GM18519 (cell line): ENCODE measurements at regions not wholly inside any gene's neighbourhood (a gene's known extent, or its start where the extent isn't known, plus 50 kb on each side); places are given as distances from the start of the nearest gene placed in this dataset.
A peak's percentile ranks its signal among the peaks of the same experiment; 100 is the strongest.

ENCODE experiments used
- ATAC-seq: cut with Tn5 transposase; IDR thresholded peaks from one replicate; pipeline ENCODE4 v1.9.1; 2021; ENCODE audit warnings: mild to moderate bottlenecking, moderate library complexity; ENCODE audit not compliant: unreplicated experiment, low FRiP score

DNA sequence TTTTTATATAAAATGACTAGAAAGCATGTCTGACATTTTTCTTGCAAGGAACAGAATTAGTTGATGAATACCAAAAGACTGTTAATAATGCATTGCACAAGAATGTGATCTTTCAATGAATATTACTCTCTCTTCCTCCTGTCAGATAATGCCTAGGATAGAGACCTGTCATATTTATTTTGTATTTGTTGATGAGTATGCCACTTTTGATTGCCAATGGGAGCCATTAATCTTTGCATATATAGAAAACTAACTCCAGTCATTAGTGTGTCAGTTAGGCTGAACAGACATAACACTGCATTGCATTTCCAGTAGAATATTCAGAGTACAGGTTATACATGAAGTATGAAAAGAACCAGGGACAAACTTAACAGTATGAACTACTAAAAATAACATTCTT lies 1125.3 kb downstream of the LRFN5 start:
- ATAC-seq, result no peak

DNA sequence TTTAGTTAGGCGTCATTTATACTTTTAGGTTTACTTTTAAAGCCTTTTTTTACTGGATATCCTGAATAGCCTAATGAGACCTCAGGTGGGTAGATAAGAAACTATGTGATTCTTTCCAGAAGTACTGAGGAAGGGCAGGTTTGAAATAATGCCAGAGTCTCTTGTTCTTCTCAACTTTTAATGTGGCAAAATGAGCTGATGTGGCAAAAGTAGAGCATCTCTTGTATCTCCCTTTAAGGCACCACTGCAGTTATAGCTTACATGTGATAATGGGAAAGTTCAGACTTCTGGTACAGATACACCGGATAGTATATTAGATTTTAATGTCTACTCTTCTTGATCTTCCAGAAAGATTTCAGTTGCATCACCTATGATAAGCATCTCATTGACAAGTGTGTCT lies 1124.8 kb downstream of the LRFN5 start:
- no peak for ATAC-seq

DNA sequence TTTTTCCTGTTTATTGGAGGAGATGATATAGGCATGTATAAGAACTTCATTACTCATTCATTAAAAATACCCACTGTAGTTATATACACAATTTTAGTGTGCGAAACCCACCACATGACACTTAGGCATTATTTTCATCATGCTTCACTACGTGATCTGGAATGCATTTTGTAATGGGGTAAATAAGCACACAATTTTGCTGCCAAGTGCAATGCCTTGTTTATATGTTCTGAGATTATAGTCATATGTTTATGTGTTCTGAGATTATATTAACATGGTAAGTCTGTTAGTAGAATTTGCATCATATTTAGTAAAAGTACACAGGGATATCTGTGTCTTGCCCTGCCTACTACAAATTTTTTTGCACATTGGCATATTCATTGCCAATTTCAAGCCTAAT lies 1123.0 kb downstream of the LRFN5 start:
- ATAC-seq, result no peak

DNA sequence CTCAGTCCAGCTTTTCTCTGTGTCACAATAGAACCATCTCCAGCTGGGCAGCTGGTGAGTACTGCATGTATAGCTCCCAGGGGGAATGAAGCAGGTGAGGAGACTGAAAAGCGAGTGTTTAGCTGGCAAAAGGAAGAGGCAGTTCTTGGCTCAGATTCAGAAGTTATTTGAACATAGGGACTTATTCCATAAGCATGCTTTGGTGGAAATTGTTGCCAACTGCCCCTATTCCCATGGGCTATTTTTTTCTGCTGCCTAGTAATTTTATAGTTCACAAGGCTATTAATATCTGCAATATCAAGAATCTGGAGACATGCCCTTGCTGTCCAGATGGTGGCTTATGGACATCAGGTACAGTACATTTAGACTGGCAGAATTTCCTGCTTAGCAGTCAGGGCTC lies 1112.7 kb downstream of the LRFN5 start:
- no peak for ATAC-seq

DNA sequence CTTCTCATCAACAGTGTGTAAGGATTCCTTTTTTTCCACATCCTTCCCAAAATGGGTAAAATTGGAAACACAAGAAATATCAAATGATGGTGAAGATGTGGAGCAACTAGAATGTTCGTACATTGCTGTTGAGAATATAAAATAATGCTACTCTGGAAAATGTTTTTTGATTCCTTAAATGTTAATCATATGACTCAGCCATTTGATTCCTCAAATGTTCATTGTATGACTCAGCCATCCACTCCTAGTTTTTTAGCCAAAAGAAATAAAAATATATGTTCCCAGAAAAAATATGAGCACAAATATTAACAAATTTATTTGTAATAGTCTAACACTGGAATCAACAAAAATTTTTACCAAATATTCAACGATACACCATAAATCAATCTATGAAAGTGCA lies 1108.6 kb downstream of the LRFN5 start:
- ATAC-seq, result no peak

DNA sequence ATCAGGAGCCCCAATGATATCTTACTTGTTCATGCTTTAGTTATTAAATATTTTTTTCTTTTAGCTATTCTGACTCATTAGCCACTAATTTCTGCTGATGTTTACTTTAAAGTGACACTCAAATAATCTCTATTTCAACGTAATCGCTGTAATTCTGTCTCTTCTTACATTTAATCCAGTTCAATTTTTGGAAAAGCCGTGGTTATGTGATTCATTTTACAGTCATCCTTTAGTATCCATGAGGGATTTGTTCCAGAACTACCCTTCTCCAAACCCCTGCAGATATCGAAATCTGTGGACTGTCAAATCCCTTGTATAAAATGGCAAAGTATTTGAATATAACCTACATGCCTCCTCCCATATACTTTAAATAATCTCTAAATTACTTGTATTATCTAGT lies 1103.4 kb downstream of the LRFN5 start:
- no peak for ATAC-seq

DNA sequence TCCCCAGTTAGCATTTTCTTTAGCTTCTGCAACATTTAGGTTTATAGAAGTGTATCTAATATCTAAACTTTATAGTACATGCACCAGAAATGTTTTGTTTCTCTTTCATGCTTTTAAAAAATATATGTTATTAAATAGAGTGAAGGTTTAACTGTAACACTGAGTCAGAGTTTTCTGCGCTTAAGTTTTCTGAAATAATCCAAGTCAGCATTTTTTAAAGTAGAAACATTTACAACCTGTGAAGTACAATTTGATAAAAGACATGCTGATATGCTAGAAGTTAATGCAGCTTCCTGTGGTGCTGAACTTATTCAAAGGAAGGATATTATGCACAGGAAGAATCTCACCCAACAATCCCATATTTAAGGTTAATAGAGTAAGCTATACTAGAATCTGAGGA lies 1096.8 kb downstream of the LRFN5 start:
- ATAC-seq, result no peak

DNA sequence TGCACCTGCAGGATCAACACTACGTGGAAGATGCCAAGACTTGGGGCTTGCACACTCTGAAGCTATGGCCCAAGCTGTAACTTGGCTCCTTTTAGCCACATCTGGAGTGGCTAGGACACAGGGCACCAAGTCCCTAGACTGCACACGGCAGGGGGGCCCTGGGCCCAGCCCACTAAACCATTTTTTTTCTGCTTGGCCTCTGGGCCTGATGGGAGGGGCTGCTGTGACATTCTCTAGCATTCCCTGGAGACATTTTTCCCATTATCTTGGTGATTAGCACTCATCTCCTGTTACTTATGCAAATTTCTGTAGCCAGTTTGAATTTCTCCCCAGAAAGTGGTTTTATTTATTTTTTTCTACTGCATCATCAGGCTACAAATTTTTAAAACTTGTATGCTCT lies 1080.7 kb downstream of the LRFN5 start:
- no peak for ATAC-seq

DNA sequence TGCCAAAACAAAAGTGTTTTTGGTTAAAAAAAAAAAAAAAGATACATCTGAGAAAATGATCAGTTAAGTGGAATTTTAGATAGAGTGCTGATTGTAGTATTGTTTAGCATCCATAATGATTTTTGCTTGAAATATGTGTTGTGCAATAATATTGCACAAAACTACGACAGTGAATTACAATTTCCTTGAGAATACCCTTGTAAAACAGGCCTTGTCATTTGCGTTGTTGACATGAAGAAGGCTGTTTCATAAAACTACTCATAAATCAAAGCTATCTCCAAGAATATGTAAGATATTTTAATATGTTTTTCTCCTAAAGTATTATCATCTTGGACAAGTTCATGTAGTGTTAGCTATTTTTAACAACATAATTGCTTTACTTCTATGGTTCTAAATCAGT lies 1077.0 kb downstream of the LRFN5 start:
- no peak for ATAC-seq

DNA sequence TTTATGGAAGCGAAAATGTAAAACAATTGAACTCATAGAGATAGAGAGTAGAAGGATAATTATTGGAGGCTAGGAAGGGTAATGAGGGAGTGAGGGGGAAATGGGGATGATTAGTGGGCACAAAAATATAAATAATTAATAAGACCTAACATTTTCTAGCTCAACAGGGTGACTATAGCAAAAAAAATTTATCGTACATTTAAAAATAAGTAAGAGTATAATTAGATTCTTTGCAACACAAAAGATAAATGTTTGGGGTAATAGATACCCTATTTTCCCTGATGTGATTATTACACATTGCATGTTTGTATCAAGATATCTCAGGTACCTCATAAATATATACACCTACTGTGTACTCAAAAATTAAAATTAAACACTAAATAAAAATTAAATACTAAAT lies 1070.0 kb downstream of the LRFN5 start:
- ATAC-seq, result no peak

DNA sequence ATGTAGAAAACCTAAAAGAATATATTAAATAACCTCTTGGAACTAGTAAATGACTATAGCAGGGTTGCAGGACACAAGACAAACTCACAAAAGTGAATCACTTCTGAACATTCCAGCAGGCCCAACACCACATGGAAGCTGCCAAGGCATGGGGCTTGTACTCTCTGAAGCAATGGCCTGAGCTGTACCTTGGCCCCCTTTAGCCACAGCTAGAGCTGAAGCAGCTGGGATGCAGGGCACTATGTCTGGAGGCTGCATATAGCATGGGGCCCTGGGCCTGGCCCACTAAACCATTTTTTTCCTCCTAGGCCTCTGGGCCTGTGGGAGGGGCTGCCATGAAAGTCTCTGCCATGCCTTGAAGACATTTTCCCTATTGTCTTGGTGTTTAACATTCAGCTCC lies 1067.3 kb downstream of the LRFN5 start:
- no peak for ATAC-seq

DNA sequence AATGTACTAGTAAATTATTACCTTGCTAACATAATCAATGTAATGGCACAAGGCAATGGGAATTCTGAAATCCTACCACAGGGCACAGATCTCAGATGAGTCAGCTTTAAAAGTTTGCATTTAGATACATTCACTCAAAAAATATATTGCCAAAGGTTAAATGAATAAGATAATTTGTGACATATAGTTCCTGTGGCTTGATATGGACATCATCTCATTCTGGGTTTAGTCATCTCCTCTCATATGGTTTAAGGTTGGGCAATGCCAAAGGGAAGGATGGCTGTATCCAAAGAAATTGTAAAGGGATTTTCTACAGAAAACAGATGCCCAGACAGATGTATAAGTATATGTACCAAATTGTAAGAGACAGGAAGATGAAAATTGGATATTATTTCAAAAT lies 1065.0 kb downstream of the LRFN5 start:
- ATAC-seq, result no peak

DNA sequence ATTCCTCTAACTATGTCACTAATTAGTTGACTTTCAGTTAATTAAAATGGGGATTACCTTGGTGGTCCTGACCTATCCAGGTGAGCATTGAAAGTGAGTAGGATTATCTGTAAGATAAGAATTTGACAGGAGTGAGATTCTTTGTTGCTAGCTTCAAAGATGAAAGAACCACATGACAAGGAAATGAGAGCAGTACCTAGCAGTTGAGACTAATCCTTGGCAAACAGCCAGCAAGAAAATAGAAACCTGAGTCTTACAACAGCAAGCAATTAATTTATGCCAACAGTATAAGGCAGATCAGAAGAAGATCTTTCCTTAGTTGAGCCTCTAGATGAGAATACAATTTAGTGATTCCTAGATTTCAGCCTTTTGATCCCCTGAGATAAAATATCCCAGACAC lies 1058.4 kb downstream of the LRFN5 start:
- no peak for ATAC-seq

DNA sequence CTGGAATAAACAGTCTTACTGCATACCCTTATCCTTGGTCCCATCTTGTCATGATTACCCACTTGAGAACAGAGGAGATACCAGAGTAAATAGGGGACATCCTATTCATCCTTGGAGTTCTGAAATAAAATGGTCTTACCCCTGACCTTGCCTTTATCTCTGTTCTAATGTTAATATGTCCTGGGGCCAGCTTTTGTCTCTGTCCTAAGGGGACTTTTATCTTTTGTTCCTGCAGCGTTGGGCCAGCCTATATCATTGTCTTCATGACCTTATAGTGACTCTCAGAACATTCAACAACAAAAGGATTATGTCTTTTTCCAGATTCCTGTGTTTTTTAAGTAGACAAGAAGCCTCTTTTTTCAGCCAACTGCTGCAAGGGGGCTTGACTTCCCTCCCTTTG lies 1057.5 kb downstream of the LRFN5 start:
- no peak for ATAC-seq

DNA sequence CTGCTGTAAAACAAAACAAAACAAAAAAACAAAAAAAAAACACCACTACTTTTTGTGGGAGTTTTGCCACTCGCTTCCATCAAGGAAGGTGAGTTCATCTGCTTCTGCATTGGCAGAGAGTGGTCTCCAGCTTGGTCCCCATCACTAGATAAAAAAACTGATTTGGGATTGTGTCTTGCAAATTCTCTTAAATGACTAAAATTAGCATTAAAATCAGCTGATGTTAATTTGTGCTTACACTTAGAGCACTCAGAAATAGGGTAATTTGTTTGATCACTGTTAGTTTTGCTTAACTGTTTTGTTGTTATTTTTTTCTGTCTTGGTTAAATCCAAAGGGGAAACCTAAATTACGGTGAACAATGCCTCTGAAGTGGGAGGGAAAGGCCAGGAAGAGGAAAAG lies 1048.0 kb downstream of the LRFN5 start:
- no peak for ATAC-seq

DNA sequence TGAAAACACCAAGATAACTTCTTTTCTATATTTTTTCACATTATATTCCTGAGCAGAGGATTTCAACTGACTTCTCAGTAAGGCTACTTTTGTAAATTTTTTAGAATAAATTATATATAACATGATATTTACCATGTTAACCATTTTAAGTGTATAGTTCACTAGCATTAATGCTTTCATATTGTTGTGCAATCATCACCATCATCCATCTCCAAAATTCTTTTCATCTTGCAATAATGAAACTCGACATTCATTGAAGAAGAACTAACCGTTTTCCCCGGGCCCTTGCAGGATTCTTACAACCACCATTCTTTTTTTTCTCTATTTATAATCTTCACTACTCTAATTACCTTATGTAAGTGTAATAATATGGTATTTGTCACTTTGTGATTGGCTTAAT lies 1036.1 kb downstream of the LRFN5 start:
- no peak for ATAC-seq

DNA sequence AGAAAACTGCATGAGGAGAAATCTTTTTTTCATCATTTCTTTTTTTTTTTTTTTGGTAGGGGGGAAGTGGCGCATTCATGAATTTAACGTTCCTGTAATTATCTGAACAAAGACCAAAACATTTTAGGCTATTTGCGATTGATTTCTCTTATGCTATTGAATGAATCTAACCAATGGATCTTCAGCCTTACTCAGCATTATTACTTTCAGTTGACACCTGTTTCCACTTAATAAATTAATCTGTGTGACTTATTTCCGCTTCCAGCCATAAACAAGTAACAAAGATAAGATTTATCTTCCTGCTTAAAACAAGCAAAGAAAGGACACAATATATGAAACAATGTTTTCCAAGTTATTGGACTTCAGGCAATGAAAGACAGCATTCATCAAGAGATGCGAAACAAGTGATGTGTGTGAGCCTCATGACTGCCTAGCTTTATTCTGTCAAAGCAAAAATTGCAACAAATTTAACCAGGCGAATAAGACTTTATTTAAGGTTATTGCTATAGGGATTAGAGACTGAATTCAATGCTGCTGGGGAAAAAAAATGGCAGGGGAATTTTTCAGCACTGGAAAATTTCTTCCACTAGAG lies 1026.9 kb downstream of the LRFN5 start:
- ATAC-seq, result no peak

DNA sequence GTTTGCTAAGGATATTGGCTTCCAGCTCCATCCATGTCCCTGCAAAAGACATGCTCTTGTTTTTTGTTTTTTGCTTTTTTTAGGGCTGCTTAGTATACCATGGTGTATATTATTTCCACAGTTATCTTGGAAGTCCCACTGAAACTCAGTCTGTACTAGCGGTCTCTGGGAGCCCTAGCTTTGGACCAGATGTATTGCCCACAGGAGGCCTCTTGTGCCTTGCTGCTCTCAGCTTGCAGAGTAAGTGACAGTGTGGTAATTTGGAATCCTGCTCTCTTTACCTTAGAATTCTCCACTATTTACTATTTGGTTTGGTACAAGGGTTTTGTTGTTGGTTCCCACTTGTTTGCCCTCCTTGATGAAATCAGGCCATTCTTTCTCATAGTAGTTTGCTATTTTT lies 1022.9 kb downstream of the LRFN5 start:
- no peak for ATAC-seq

DNA sequence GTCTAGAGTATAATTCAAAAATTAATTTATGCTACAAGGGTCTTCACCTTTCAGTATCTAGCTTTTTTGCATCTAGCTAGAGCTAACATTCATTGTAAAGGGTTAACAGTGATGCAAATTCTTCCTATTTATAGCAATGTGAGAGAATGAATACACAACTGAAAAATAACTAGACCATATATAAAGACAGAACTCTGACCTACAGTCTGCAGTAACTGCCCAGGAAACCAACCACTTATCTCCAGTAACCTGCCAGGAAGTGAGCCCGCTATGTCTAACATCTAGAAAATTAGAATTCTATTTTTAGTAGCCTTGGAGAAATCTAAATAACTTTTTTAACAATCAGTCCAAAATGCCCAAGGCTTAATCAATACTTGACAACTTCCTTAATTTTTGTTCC lies 1021.9 kb downstream of the LRFN5 start:
- peak; percentile 58 for ATAC-seq

DNA sequence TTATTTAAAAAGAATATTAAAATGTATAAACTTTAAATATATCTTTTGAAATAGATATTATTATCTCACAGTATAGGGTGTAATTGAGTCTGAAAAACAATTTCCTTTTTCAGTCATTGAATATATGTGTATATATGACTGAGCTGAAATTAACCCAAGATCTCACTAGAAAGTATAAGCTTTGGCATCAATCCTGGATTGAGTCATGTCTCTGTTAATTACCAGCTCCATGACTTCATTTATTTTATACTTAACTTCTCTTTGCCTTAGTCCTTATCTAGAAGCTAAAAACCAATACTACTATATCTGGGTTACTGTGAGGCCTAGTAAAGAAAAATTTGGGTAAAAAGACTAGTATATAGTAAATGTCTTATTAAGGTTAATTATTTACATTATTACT lies 1020.3 kb downstream of the LRFN5 start:
- ATAC-seq, result no peak

DNA sequence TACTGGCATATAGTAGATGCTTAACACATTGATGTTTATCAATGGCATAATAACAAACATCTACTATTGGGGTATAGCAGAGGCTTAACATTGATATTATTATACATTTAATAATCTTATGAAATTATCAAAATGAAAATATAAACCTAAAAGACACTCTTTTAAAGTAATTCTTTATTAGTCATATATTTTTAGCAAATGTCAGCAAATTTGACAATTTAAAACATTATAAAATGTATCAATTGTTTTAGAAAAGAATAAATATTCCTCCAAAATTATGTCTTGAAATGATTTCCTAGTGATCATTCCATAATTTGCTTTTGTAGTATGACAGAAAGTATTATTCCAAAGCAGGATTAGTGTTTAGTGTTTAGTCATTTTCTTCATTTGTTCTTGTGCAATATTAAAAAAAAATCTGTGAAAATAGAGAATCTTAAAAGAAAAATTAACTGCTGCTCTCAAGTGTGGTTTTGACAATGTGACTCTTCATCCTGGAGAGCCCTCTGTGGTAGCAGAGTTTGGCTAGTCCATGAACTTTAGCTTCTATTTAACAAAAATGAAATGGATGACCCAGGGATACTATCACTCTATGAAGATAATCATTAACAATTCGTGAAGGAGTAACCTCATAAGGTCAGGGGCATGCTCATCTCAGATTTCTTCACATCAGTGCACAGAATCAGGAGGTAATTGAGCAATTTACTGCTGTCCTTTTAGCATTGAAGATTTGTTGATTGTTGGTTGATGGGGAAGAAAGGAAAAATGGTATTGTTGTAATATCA lies 1018.5 kb downstream of the LRFN5 start:
- ATAC-seq, result no peak

DNA sequence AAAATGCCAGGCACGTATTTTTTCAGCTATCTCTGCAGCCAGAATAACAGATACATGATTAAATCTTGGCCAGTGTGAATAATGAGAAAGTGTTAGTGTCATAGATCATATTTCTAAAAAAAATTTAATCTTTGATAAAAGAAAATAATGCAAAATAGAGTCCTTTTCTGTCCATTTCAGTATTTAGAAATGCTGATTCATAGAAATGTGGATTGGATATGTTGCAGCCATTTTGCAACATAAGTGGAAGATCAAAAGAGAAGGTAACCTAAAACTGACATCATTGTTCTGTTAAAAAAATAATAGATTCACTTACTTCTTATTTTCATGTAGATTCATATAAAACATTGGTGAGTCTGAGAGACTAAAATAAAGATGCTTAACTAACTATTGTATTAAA lies 1010.3 kb downstream of the LRFN5 start:
- ATAC-seq, result no peak

DNA sequence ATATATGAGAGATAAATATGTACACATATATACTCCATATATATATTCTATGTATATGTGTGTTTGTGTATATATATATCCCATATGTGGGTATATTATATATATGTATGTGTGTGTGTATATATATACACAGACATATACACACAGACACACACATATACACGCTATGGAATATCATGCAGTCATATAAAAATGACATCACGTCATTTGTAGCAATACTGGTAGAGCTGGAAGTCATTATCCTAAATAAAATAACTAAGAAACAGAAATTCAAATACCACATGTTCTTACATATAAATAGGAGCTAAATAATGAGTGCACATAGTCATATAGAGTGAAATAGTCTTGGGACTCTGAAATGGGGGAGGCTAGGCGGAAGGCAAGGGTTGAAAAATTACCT lies 1000.2 kb downstream of the LRFN5 start:
- no peak for ATAC-seq
